SK-N-SH (cell line): ENCODE measurements at regions not wholly inside any gene's neighbourhood (a gene's known extent, or its start where the extent isn't known, plus 50 kb on each side); places are given as distances from the start of the nearest gene placed in this dataset.

Experiments used
- ELF1 ChIP-seq: IDR thresholded peaks from 2 replicates; pipeline ENCODE4 v1.4.0; 2012
- EP300 ChIP-seq, 2 experiments: IDR thresholded peaks; 2 replicates each; pipeline versions ENCODE4 v1.4.0 to v1.6.1; 2012; ENCODE audit warnings: borderline replicate concordance in 1 of 2, low read depth in 1 of 2, low read length in 1 of 2
- EZH2phosphoT487 ChIP-seq: fragments of 200-600 bp; sonication (generic); IDR thresholded peaks from 2 replicates; pipeline ENCODE4 v1.6.1; 2017; ENCODE audit warnings: low read depth, mixed run types, mild to moderate bottlenecking, antibody characterized with exemption, moderate library complexity, borderline replicate concordance
- FOSL2 ChIP-seq: IDR thresholded peaks from 2 replicates; pipeline ENCODE4 v1.4.0; 2012; ENCODE audit warnings: low read depth, mild to moderate bottlenecking, moderate library complexity, borderline replicate concordance
- FOXM1 ChIP-seq: IDR thresholded peaks from 2 replicates; pipeline ENCODE4 v1.4.0; 2012; ENCODE audit warnings: low read depth, mild to moderate bottlenecking
- GABPA ChIP-seq: IDR thresholded peaks from 2 replicates; pipeline ENCODE4 v1.4.0; 2012; ENCODE audit warnings: low read depth, mild to moderate bottlenecking
- MXI1 ChIP-seq: IDR thresholded peaks from 2 replicates; pipeline ENCODE4 v1.6.1; 2012; ENCODE audit warnings: mild to moderate bottlenecking, low read depth, low read length, improper control_type of control experiment
- POLR2AphosphoS5 ChIP-seq: IDR thresholded peaks from 2 replicates; pipeline ENCODE4 v1.6.1; 2012; ENCODE audit warnings: low read depth, low read length
- RAD21 ChIP-seq: IDR thresholded peaks from 2 replicates; pipeline ENCODE4 v1.6.1; 2012; ENCODE audit warnings: mild to moderate bottlenecking, low read length
- RFX5 ChIP-seq: IDR thresholded peaks from 2 replicates; pipeline ENCODE4 v1.6.1; 2012; ENCODE audit warnings: mild to moderate bottlenecking, improper control_type of control experiment, low read length
- TAF1 ChIP-seq: IDR thresholded peaks from 2 replicates; pipeline ENCODE4 v1.6.1; 2012; ENCODE audit warnings: low read depth, mild to moderate bottlenecking, low read length, moderate library complexity, borderline replicate concordance
- YY1 ChIP-seq: IDR thresholded peaks from 2 replicates; pipeline ENCODE4 v1.4.0; 2012; ENCODE audit warnings: low read depth, mild to moderate bottlenecking
- TF ChIP-seq, protein P1 (sequence below): fragments of 200-600 bp; sonication (generic); IDR thresholded peaks from 2 replicates; pipeline ENCODE4 v1.6.1; 2017; ENCODE audit warnings: antibody characterized with exemption, mild to moderate bottlenecking, moderate library complexity
- TF ChIP-seq, protein P2 (sequence below): IDR thresholded peaks from 2 replicates; pipeline ENCODE4 v1.6.1; 2012; ENCODE audit warnings: mild to moderate bottlenecking, low read depth, low read length, moderate library complexity

DNA sequence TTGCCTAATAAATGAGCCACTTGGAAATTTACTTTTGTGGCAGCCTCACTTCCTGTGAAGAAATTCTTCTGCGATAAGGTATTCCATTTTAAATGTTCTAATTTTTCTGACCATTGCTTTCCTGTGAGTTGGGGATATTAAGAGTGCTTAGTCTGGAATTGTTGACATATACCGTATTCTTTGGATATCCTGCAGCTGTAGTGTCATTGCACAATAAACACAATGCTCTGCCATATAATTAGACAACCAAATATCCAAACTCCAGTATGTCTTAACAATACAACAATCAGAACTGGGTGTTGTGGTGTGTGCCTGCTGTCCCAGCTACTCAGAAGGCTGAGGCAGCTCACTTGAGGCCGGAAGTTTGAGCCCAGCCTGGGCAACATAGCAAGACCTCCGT lies 99.4 kb downstream of the LUZP4 start:
- TF ChIP-seq, protein P1, sequence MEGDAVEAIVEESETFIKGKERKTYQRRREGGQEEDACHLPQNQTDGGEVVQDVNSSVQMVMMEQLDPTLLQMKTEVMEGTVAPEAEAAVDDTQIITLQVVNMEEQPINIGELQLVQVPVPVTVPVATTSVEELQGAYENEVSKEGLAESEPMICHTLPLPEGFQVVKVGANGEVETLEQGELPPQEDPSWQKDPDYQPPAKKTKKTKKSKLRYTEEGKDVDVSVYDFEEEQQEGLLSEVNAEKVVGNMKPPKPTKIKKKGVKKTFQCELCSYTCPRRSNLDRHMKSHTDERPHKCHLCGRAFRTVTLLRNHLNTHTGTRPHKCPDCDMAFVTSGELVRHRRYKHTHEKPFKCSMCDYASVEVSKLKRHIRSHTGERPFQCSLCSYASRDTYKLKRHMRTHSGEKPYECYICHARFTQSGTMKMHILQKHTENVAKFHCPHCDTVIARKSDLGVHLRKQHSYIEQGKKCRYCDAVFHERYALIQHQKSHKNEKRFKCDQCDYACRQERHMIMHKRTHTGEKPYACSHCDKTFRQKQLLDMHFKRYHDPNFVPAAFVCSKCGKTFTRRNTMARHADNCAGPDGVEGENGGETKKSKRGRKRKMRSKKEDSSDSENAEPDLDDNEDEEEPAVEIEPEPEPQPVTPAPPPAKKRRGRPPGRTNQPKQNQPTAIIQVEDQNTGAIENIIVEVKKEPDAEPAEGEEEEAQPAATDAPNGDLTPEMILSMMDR: no peak
- TF ChIP-seq EP300 (IDR thresholded peaks at IDR 0.05; ENCODE audit: borderline replicate concordance in 1 of 2, low read depth in 1 of 2, low read length in 1 of 2) (no peak), POLR2AphosphoS5 (no peak), TAF1 (no peak), RAD21 (no peak), FOSL2 (no peak), MXI1 (no peak), ELF1 (no peak), FOXM1 (no peak), YY1 (no peak), GABPA (no peak), RFX5 (no peak), EZH2phosphoT487 (no peak)
- TF ChIP-seq, protein P2, sequence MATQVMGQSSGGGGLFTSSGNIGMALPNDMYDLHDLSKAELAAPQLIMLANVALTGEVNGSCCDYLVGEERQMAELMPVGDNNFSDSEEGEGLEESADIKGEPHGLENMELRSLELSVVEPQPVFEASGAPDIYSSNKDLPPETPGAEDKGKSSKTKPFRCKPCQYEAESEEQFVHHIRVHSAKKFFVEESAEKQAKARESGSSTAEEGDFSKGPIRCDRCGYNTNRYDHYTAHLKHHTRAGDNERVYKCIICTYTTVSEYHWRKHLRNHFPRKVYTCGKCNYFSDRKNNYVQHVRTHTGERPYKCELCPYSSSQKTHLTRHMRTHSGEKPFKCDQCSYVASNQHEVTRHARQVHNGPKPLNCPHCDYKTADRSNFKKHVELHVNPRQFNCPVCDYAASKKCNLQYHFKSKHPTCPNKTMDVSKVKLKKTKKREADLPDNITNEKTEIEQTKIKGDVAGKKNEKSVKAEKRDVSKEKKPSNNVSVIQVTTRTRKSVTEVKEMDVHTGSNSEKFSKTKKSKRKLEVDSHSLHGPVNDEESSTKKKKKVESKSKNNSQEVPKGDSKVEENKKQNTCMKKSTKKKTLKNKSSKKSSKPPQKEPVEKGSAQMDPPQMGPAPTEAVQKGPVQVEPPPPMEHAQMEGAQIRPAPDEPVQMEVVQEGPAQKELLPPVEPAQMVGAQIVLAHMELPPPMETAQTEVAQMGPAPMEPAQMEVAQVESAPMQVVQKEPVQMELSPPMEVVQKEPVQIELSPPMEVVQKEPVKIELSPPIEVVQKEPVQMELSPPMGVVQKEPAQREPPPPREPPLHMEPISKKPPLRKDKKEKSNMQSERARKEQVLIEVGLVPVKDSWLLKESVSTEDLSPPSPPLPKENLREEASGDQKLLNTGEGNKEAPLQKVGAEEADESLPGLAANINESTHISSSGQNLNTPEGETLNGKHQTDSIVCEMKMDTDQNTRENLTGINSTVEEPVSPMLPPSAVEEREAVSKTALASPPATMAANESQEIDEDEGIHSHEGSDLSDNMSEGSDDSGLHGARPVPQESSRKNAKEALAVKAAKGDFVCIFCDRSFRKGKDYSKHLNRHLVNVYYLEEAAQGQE: no peak
